GM21723 (cell line): ENCODE measurements at regions not wholly inside any gene's neighbourhood (a gene's known extent, or its start where the extent isn't known, plus 50 kb on each side); places are given as distances from the start of the nearest gene placed in this dataset.

ENCODE experiments used
- ATAC-seq: cut with Tn5 transposase; IDR thresholded peaks from one replicate; pipeline ENCODE4 v1.9.1; 2021; ENCODE audit warnings: mild to moderate bottlenecking, moderate library complexity; ENCODE audit not compliant: unreplicated experiment

GRCh38 chr6:71510856-71511255 lies 222.2 kb downstream of the OGFRL1 start:
- ATAC-seq: no peak

DNA sequence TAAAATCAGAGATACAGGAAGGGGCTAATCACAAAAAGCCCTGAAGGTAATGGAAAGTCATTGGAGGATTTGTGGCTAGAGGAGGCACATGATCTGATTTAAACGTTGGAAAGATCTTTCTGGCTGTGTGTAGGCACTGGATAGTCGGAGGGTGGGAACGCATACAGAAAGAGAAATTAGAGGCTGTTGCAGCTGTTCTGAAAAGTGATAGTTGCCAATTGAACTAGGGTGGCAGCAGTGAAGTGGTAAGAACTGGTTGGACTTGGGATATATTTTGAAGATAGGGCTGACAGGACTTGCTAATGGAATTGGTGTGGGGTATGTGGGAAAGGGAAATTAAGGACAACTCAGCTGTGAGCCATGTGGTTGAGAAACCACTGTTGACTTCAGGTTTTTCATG lies 223.6 kb downstream of the OGFRL1 start:
- ATAC-seq: no peak

- no peak for ATAC-seq
These were observed 224.4 kb downstream of the OGFRL1 start for GRCh38 chr6:71513036-71513435.

- no peak for ATAC-seq
These were observed 234.9 kb downstream of the OGFRL1 start for GRCh38 chr6:71523548-71523947.

- ATAC-seq: no peak
These were observed 235.6 kb downstream of the OGFRL1 start for GRCh38 chr6:71524201-71524600.

DNA sequence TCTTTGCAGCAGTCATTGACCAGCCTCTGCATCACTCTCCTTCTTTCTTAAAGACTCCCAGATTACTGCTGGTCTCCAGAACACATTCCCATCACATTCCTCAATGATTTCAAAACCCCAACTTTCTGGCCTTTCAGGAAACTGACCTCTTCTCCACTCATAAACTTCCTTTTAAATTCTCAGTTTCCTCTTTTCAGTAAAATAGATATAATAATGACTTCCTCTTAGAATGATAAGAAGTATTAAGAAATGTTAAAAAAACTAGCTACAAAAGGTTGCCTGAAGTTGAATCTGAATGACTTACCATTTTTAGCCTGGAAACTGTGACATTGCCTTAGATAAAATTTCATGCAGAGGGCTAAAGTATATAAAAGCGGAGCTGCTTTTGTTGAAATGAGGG lies 239.3 kb downstream of the OGFRL1 start:
- no peak for ATAC-seq

- no peak for ATAC-seq
These were observed 240.4 kb downstream of the OGFRL1 start for GRCh38 chr6:71529026-71529425.

DNA sequence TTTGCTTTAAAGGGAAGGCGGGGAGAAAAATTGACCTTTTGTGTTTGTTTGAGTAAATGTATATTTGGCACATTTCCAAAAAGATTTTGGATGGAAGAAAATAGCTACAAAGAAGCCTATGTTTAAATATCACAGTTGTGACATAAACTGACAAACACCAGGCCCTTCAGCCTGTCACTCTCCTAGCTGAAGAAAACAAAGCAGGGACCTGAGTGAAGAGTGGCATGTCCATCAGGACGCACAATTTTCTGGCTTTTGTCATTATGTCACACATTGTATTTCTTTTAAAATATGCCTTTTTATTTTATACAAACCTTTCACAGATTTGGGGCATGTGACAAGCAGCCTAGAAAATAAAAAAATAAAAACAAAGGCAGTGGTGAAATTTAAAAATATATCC lies 241.2 kb downstream of the OGFRL1 start:
- ATAC-seq: no peak

DNA sequence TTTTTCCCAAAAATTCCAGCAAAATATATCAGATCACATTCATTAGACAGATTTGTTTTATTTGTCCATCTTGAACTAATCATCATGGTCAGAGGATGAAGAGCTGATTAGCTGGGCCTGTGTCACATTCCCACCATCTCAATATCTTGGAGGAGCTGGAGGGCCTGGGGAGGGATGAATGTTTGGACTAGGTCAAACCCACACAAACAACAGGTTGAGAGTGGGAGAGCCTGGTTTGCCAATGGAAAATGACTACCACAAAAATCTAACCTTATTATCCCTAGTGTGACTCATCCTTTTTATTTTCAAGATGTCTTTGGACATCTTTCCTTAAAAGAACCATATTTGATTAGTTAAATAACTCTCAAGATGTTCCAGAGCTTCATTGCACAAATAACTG lies 242.4 kb downstream of the OGFRL1 start:
- ATAC-seq: no peak

DNA sequence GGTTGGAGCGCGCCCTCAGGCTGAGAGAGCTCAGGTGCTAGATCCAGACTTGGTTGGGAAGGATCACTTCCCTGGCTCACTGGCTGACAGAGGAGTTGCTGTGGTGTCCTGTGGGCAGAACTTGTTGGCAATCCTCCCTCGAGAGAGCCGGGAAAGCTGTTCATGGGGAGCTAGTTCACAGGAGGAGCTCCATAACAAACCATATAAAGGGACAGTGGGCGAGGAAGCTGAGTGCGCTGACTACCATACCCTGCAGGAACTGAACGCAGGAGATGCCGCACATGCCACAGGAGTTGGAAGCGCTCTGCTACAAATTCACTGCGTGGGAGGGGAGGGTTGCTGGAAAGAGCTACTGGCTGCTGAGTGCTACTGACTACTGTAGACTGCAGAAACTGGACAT lies 243.2 kb downstream of the OGFRL1 start:
- no peak for ATAC-seq

DNA sequence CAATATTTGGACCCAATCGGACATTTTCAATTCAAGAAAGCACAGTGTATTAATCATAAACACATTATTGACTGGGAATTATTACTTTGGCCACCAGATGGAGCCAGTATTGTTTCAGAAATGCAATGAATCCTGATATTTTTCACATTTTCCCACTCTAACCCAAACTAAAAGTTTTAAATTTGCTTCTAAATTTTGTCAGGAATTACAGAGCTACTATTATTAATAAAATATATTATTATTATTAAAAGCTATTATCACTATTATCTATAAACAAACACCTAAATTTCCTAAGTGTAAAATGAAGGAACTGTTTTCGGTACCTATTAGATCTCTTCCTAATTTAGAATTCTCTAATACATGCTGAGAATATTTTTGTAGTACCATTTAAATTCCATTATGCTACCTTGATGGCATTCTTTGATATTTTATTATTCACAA lies 245.3 kb downstream of the OGFRL1 start:
- no peak for ATAC-seq

- no peak for ATAC-seq
These were observed 246.3 kb downstream of the OGFRL1 start for GRCh38 chr6:71534921-71535320.

DNA sequence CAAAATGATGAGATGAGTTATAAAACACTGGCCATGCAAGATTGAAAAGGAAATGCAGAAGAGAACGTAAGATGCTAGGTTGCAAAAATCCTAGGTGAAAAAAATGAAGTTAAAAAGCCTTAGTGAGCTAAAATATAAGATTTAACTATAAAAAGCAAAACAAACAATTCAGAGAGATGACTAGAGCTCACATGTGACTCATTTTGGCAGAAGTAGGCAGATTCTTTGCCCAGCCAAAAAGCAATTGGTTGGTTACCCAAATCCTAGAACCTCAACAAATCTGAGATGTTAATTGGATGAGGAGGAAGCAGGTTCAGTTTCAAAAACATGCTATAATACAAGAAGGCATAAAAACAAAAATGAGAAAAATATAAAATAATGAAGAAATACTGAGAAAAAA lies 249.1 kb downstream of the OGFRL1 start:
- ATAC-seq: no peak

GRCh38 chr6:71544028-71544427 lies 255.4 kb downstream of the OGFRL1 start:
- ATAC-seq: no peak

DNA sequence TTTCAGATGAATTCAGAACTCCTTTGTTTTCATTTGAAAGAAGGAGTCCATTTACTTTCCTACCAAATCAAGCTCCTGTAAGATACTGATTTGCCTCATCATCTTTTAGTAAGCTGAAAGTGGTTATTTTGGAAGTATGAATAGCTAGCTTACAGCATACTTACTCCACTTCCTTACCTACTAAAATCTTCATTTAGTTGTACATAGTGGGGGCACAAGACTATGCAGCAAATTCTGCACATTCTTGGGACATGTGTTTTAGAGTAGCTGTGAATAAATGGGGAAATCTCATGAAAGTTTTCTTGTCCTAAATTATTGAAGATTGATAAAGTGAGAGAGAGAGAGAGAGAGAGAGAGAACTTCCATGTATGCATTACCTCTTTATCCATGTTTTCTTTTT lies 256.3 kb downstream of the OGFRL1 start:
- ATAC-seq: no peak

GRCh38 chr6:71545905-71546304 lies 257.3 kb downstream of the OGFRL1 start:
- no peak for ATAC-seq

DNA sequence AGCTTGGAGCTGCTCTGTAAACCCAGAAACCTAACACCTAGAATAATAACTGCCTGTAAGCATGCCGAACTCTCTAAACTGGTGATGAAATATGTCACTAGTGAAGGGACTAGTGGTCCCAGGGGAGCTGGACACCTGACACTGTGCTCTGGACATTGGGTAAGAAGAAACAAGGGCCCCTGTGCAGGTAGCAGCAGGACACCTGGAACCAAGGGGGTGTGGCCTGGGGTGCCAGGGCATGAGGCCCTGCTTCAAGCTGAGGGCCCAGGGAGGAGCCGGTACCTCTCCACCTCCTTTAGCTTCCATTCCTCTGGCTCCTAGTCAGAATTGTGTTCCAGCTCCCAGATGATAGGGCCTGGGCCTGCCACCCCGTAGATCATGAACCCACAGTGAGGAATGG lies 263.2 kb downstream of the OGFRL1 start:
- no peak for ATAC-seq

DNA sequence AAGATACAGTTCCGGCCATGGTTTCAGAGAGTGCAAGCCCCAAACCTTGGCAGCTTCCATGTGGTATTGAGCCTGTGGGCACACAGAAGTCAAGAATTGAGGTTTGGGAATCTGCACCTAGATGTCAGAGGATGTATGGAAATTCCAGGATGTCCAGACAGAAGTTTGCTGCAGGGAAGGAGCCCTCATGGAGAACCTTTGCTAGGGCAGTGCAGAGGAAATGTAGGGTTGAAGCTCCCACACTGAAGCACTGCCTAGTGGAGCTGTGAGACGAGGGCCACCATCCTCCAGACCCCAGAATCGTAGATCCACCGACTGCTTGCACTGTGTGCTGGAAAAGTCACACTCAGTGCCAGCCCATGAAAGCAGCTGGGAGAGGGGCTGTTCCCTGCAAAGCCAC lies 267.5 kb downstream of the OGFRL1 start:
- ATAC-seq: no peak

GRCh38 chr6:71558974-71559373 lies 270.4 kb downstream of the OGFRL1 start:
- ATAC-seq: no peak

DNA sequence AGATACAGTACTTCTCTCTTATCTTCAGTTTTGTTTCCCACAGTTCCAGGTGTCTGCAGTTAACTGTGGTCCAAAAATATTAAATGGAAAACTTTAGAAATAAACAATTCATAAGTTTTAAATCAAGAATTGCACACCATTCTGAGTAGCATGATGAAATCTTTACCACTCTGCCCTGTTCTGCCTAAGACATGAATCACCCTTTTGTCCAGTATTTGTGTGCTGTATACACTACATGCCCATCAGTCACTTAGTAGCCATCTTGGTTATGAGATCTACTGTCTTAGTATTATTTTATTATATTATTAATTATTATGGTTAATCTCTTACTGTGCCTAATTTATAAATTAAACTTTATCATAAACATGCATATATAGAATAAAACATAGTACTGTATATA lies 279.0 kb downstream of the OGFRL1 start:
- ATAC-seq: no peak

DNA sequence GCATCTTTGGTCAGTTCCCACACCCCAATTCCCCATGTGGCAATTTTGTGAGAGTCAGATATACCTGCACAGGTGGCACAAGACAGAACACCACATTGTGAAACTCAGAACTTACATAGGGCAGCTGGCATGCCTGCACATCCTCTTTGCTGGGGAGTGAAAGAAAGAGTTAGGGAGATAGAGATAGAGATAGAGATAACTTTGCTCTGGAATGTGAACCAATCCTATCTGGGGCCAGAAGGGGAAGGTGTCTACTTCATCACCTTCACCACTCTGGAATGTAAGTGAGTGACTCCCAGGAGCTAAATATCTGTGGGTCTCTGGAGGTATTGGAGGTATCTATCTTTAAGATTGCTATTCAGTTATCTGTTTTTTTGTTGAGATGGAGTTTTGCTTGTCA lies 289.2 kb downstream of the OGFRL1 start:
- no peak for ATAC-seq

DNA sequence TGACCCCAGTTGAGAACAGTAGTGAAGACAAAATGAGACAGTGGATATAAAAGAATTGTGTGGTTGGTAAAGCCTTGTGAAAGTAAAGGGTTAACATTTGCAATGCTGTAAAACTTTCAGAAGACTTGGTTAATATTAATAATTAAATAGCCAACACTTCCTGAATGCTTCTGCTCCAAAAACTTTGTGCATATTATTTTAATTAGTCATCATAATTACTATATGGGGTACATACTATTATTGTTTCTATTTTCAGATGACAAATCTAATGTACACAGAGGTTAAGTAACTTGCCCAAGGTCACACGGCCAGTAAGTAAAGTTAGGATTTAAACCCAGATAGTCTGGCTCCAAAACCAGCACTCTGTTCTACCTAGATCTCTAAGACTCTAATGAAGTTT lies 291.3 kb downstream of the OGFRL1 start:
- no peak for ATAC-seq

DNA sequence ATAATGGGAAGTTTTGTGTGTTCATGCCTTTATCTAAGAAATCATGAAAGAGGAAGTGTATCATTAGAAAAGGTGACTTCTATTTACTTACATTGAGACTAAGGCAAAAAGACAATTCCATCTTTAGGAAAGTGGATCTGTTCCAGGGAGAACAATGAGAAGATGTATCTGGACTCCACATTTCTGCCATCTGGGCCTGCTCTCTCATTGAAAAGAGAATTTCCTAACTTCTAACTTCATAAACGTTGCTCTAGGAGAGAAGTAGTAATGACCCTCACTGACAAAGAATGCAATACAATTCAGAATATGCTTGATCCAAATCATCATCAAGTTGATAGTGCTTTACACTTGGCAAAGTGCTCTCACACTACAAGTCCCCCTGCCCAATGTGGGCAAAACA lies 294.2 kb downstream of the OGFRL1 start:
- ATAC-seq: no peak
